ENCODE measurements at regions not wholly inside any gene's neighbourhood (a gene's known extent, or its start where the extent isn't known, plus 50 kb on each side); places are given as distances from the start of the nearest gene placed in this dataset.

- no peak overlapping the region for H3K18ac ChIP-seq (ENCODE audit: low read length)
- H3K9ac ChIP-seq (ENCODE audit: low read length), result no peak overlapping the region
- H3K4ac ChIP-seq (ENCODE audit: low read depth, low read length), result no peak overlapping the region
- H4K5ac ChIP-seq (ENCODE audit: low read length), result no peak overlapping the region
- H2AK5ac ChIP-seq (ENCODE audit: low read length), result no peak overlapping the region
- no peak overlapping the region for H2BK15ac ChIP-seq (replicated peaks; ENCODE audit: low read depth)
- no peaks in the 10 kb centered on the region for H3K79me2 ChIP-seq (ENCODE audit: control insufficient read depth, insufficient read depth, low read length)
- H3K27me3 ChIP-seq (ENCODE audit: insufficient read depth, low read length, poor library complexity), result no peaks in the 10 kb centered on the region
- no peak overlapping the region for H2BK5ac ChIP-seq (ENCODE audit: low read length)
- no peak overlapping the region for H3K23ac ChIP-seq (ENCODE audit: low read length)
- H3K36me3 ChIP-seq (ENCODE audit: control insufficient read depth, insufficient read depth, low read length), result no peaks in the 10 kb centered on the region
- H3K79me1 ChIP-seq (ENCODE audit: low read length), result no peaks in the 10 kb centered on the region
- H3K56ac ChIP-seq (ENCODE audit: low read length), result no peak overlapping the region
- no peak overlapping the region for H3K4me2 ChIP-seq (ENCODE audit: low read length)
- no CpG with 5 or more reads among the region's 1 CpG for WGBS (ENCODE audit: extremely low coverage, insufficient coverage, low lambda C conversion rate)
- H3K27ac ChIP-seq (ENCODE audit: low read depth, low read length), result no peak overlapping the region
- H4K8ac ChIP-seq (ENCODE audit: low read depth, low read length), result no peak overlapping the region
- H3K4me1 ChIP-seq (ENCODE audit: control insufficient read depth, low read depth, low read length), result no peaks in the 10 kb centered on the region
- no peak overlapping the region for H3K4me3 ChIP-seq (ENCODE audit: low read length)
- no peak for DNase-seq
- H2BK120ac ChIP-seq (ENCODE audit: low read depth, low read length), result no peak overlapping the region
Observed at GRCh38 chr2:241978670-241979069, 109.1 kb downstream of the RTP5 start.

DNA sequence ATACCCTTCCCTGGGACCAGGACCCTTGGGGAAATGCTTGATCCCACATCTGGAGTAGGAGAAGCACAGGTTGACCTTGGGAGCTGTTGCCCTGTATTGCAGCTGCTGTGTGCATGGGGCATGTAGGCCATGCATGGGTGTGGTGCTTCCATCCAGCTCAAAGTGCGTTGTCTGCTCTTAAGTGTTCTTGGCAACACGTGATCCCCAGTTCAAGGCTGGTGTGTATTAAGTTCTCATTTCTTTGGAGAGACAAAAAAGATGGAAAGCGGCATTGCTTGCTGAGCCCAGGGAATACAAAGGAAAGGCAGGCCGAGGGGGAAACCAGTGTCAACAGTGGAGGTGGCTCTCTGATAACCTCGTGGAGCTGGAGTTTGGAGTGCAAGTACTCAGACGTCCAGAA lies 110.7 kb downstream of the RTP5 start:
- Histone ChIP-seq H4K8ac (ENCODE audit: low read depth, low read length) (no peak overlapping the region), H2AK5ac (ENCODE audit: low read length) (no peak overlapping the region), H3K79me2 (ENCODE audit: control insufficient read depth, insufficient read depth, low read length) (no peaks in the 10 kb centered on the region), H3K23ac (ENCODE audit: low read length) (no peak overlapping the region), H2BK120ac (ENCODE audit: low read depth, low read length) (no peak overlapping the region), H3K79me1 (ENCODE audit: low read length) (no peaks in the 10 kb centered on the region), H3K56ac (ENCODE audit: low read length) (no peak overlapping the region), H2BK5ac (ENCODE audit: low read length) (no peak overlapping the region), H2BK15ac (replicated peaks; ENCODE audit: low read depth) (no peak overlapping the region), H3K27me3 (ENCODE audit: insufficient read depth, low read length, poor library complexity) (no peaks in the 10 kb centered on the region), H3K4me2 (ENCODE audit: low read length) (no peak overlapping the region), H3K27ac (ENCODE audit: low read depth, low read length) (no peak overlapping the region), H3K4me1 (ENCODE audit: control insufficient read depth, low read depth, low read length) (no peaks in the 10 kb centered on the region), H3K18ac (ENCODE audit: low read length) (no peak overlapping the region), H3K4me3 (ENCODE audit: low read length) (no peak overlapping the region), H3K4ac (ENCODE audit: low read depth, low read length) (no peak overlapping the region), H3K36me3 (ENCODE audit: control insufficient read depth, insufficient read depth, low read length) (no peaks in the 10 kb centered on the region), H3K9ac (ENCODE audit: low read length) (no peak overlapping the region), H4K5ac (ENCODE audit: low read length) (no peak overlapping the region)
- no peak for DNase-seq
- WGBS (ENCODE audit: extremely low coverage, insufficient coverage, low lambda C conversion rate), result no CpG with 5 or more reads among the region's 6 CpGs

- H3K4me2 ChIP-seq (ENCODE audit: low read length), result no peak overlapping the region
- no peak overlapping the region for H3K18ac ChIP-seq (ENCODE audit: low read length)
- H3K4ac ChIP-seq (ENCODE audit: low read depth, low read length), result no peak overlapping the region
- no peaks in the 10 kb centered on the region for H3K27me3 ChIP-seq (ENCODE audit: insufficient read depth, low read length, poor library complexity)
- H3K9ac ChIP-seq (ENCODE audit: low read length), result no peak overlapping the region
- no peaks in the 10 kb centered on the region for H3K4me1 ChIP-seq (ENCODE audit: control insufficient read depth, low read depth, low read length)
- H3K4me3 ChIP-seq (ENCODE audit: low read length), result no peak overlapping the region
- no peak overlapping the region for H3K56ac ChIP-seq (ENCODE audit: low read length)
- H4K5ac ChIP-seq (ENCODE audit: low read length), result no peak overlapping the region
- no peak overlapping the region for H2BK120ac ChIP-seq (ENCODE audit: low read depth, low read length)
- no peak overlapping the region for H4K8ac ChIP-seq (ENCODE audit: low read depth, low read length)
- no peak overlapping the region for H2AK5ac ChIP-seq (ENCODE audit: low read length)
- H3K79me1 ChIP-seq (ENCODE audit: low read length), result no peaks in the 10 kb centered on the region
- H3K23ac ChIP-seq (ENCODE audit: low read length), result no peak overlapping the region
- no CpG with 5 or more reads among the region's 24 CpGs for WGBS (ENCODE audit: extremely low coverage, insufficient coverage, low lambda C conversion rate)
- no peak overlapping the region for H3K27ac ChIP-seq (ENCODE audit: low read depth, low read length)
- no peak overlapping the region for H2BK5ac ChIP-seq (ENCODE audit: low read length)
- H2BK15ac ChIP-seq (replicated peaks; ENCODE audit: low read depth), result no peak overlapping the region
- no peaks in the 10 kb centered on the region for H3K36me3 ChIP-seq (ENCODE audit: control insufficient read depth, insufficient read depth, low read length)
- H3K79me2 ChIP-seq (ENCODE audit: control insufficient read depth, insufficient read depth, low read length), result no peaks in the 10 kb centered on the region
- DNase-seq, result no peak
Observed at GRCh38 chr2:241981076-241981700, 111.7 kb downstream of the RTP5 start.

DNA sequence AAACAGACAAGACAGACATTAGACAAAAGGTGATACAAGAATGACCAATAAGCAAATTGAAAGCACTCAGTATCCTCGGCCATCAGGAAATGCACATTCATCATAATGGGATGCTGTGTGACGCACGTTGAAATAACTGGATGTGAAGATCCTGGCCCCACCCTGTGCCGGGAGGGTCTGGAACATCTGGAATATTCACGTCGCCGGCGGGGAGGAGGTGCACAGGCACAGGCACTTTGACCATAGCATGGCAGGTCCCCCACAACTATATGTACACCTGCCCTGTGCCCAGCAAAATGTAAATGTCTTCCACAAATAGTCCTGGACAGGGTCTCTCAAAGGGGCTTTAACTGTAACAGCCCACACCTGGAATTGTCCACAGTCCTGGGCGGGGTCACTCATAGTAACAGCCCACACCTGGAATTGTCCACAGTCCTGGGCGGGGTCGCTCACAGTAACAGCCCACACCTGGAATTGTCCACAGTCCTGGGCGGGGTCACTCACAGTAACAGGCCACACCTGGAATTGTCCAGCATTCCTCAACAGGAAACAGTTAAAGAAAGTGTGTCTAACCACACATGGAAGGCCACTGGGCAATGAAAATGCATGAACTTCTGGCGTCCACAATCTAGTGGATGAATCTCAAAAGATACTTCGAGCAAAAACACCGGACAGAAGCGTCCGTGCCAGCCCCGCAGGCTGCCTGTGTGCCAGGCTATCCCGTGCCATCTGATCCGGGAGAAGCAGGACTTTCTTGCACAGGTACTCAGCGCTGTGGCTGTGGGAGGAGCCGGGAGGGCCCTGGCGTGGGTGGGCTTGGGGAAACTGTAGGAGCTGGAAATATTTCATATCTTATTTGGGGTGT lies 113.4 kb downstream of the RTP5 start:
- WGBS (ENCODE audit: extremely low coverage, insufficient coverage, low lambda C conversion rate), result no CpG with 5 or more reads among the region's 23 CpGs
- H2BK120ac ChIP-seq (ENCODE audit: low read depth, low read length), result no peak overlapping the region
- no peaks in the 10 kb centered on the region for H3K79me1 ChIP-seq (ENCODE audit: low read length)
- no peak overlapping the region for H4K8ac ChIP-seq (ENCODE audit: low read depth, low read length)
- no peak overlapping the region for H3K27ac ChIP-seq (ENCODE audit: low read depth, low read length)
- H2BK5ac ChIP-seq (ENCODE audit: low read length), result no peak overlapping the region
- DNase-seq, result no peak
- no peak overlapping the region for H3K56ac ChIP-seq (ENCODE audit: low read length)
- no peak overlapping the region for H2AK5ac ChIP-seq (ENCODE audit: low read length)
- no peaks in the 10 kb centered on the region for H3K4me1 ChIP-seq (ENCODE audit: control insufficient read depth, low read depth, low read length)
- no peak overlapping the region for H3K18ac ChIP-seq (ENCODE audit: low read length)
- H3K4ac ChIP-seq (ENCODE audit: low read depth, low read length), result no peak overlapping the region
- no peaks in the 10 kb centered on the region for H3K27me3 ChIP-seq (ENCODE audit: insufficient read depth, low read length, poor library complexity)
- no peak overlapping the region for H3K4me3 ChIP-seq (ENCODE audit: low read length)
- H3K79me2 ChIP-seq (ENCODE audit: control insufficient read depth, insufficient read depth, low read length), result no peaks in the 10 kb centered on the region
- H4K5ac ChIP-seq (ENCODE audit: low read length), result no peak overlapping the region
- no peaks in the 10 kb centered on the region for H3K36me3 ChIP-seq (ENCODE audit: control insufficient read depth, insufficient read depth, low read length)
- H3K23ac ChIP-seq (ENCODE audit: low read length), result no peak overlapping the region
- H3K4me2 ChIP-seq (ENCODE audit: low read length), result no peak overlapping the region
- no peak overlapping the region for H3K9ac ChIP-seq (ENCODE audit: low read length)
- H2BK15ac ChIP-seq (replicated peaks; ENCODE audit: low read depth), result no peak overlapping the region

GRCh38 chr2:241983571-241984270 lies 114.2 kb downstream of the RTP5 start:
- Histone ChIP-seq H4K5ac (ENCODE audit: low read length) (no peak overlapping the region), H3K4me3 (ENCODE audit: low read length) (no peak overlapping the region), H3K79me2 (ENCODE audit: control insufficient read depth, insufficient read depth, low read length) (no peaks in the 10 kb centered on the region), H3K56ac (ENCODE audit: low read length) (no peak overlapping the region), H2BK5ac (ENCODE audit: low read length) (no peak overlapping the region), H3K27me3 (ENCODE audit: insufficient read depth, low read length, poor library complexity) (no peaks in the 10 kb centered on the region), H2AK5ac (ENCODE audit: low read length) (no peak overlapping the region), H3K23ac (ENCODE audit: low read length) (no peak overlapping the region), H3K79me1 (ENCODE audit: low read length) (no peaks in the 10 kb centered on the region), H2BK120ac (ENCODE audit: low read depth, low read length) (no peak overlapping the region), H3K18ac (ENCODE audit: low read length) (no peak overlapping the region), H3K27ac (ENCODE audit: low read depth, low read length) (no peak overlapping the region), H3K4ac (ENCODE audit: low read depth, low read length) (no peak overlapping the region), H3K9ac (ENCODE audit: low read length) (no peak overlapping the region), H3K4me1 (ENCODE audit: control insufficient read depth, low read depth, low read length) (no peaks in the 10 kb centered on the region), H4K8ac (ENCODE audit: low read depth, low read length) (no peak overlapping the region), H3K4me2 (ENCODE audit: low read length) (no peak overlapping the region), H2BK15ac (replicated peaks; ENCODE audit: low read depth) (no peak overlapping the region), H3K36me3 (ENCODE audit: control insufficient read depth, insufficient read depth, low read length) (no peaks in the 10 kb centered on the region)
- no CpG with 5 or more reads among the region's 22 CpGs for WGBS (ENCODE audit: extremely low coverage, insufficient coverage, low lambda C conversion rate)
- no peak for DNase-seq

Measured in mesendoderm (in vitro differentiated cells).